ENCODE measurements at regions not wholly inside any gene's neighbourhood (a gene's known extent, or its start where the extent isn't known, plus 50 kb on each side); places are given as distances from the start of the nearest gene placed in this dataset.
A peak's percentile ranks its signal among the peaks of the same experiment; 100 is the strongest.

DNA sequence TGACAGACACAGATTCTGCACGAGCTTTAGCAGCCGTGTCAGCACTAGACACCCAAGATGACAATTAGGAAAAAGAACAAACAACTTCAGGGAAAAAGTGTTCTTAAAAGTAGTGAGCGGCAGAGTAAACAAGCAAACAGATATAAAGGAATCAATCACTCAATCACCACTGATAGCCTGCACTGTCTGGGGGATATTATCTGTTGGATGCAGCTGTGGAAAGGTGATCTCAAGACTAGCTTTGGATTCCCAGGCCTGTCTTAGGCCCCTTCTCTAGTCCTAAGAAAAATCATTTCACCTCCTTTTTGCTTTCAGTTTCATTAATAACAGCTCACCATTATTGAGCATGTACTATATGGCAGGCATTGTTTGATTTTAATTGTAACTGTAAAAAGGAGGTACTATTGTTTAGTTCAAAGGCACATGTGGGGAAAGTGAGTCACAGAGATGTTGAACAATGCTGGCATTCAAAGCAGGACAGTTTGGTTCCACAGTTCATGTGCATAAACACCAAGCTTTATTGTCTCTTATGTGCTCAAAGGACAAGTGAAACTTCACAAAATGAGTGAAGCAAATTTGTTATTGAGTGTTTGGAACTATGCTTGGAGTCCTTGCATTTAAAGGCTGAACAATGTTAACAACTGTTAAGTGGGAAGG lies 147.3 kb upstream of the TCF4 start (continued):
- TF ChIP-seq, protein P1, sequence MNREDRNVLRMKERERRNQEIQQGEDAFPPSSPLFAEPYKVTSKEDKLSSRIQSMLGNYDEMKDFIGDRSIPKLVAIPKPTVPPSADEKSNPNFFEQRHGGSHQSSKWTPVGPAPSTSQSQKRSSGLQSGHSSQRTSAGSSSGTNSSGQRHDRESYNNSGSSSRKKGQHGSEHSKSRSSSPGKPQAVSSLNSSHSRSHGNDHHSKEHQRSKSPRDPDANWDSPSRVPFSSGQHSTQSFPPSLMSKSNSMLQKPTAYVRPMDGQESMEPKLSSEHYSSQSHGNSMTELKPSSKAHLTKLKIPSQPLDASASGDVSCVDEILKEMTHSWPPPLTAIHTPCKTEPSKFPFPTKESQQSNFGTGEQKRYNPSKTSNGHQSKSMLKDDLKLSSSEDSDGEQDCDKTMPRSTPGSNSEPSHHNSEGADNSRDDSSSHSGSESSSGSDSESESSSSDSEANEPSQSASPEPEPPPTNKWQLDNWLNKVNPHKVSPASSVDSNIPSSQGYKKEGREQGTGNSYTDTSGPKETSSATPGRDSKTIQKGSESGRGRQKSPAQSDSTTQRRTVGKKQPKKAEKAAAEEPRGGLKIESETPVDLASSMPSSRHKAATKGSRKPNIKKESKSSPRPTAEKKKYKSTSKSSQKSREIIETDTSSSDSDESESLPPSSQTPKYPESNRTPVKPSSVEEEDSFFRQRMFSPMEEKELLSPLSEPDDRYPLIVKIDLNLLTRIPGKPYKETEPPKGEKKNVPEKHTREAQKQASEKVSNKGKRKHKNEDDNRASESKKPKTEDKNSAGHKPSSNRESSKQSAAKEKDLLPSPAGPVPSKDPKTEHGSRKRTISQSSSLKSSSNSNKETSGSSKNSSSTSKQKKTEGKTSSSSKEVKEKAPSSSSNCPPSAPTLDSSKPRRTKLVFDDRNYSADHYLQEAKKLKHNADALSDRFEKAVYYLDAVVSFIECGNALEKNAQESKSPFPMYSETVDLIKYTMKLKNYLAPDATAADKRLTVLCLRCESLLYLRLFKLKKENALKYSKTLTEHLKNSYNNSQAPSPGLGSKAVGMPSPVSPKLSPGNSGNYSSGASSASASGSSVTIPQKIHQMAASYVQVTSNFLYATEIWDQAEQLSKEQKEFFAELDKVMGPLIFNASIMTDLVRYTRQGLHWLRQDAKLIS (CRISPR knock-in tag; IDR thresholded peaks at IDR 0.05) = no peak

DNA sequence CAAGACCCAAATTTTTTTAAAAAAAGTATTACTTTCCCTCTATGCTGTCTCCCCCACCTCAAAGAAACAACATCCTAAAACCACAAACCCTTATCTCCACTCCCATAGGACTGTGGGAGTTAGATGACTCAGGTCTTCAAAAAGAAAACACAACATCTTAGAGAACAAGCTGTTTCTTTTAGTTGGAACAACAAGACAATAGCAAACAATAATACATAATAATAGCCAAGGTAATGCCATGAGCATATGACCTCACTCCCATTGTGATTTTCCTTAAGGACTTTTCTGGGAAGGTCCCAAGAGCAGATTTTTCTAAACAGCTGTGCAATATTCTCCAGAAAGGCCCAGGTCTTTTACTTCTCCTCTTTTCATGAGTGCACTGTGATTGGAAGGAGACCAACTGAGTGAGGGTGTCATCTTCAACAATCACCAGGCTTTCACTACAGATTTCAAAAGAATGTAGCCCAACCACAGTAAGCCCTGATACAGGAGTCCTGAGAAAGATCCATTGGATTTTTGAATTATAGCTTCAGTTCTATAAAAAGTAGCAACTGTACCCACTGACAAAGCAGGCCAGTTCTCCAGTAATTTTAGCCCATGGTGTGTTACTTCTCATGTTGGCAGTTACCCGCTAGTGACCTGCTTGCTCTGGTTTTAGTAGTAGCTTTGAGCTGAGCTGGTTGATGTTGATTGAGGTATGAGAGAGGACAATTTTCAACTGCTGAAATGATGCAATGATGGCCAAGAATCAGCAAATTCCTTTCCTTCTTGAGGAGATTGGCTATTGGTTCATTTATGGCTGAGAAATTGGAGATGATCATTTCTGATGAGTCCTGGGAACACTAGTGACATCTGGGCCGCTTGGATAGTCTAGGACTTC lies 144.5 kb upstream of the TCF4 start:
- H3K27ac ChIP-seq (ENCODE audit: extremely low read depth, low read depth, low read length) = peak overlapping the region; percentile 77
- ATAC-seq (peak; percentile 84), DNase-seq (ENCODE audit: extremely low read depth in 1 of 4, low spot score in 3 of 4) (peak; percentile 60 to 76 (median 68)), FAIRE-seq (peak; percentile 77)
- no peaks in the 10 kb centered on the region for H3K79me2 ChIP-seq (ENCODE audit: control insufficient read depth, insufficient read depth, low read length)
- no TSS peak for BruUV-seq (replicated peaks)
- peak overlapping the region; percentile 50 for H3K4me2 ChIP-seq (ENCODE audit: insufficient read depth, low read length)
- no peaks in the 10 kb centered on the region for H3K9me3 ChIP-seq (replicated peaks; ENCODE audit: control insufficient read depth, insufficient read depth, low read depth, low read length)
- 21% methylated on average over 2 of the region's 2 CpGs for WGBS (ENCODE audit: insufficient coverage, low coverage, missing lambda C conversion rate)
- no peaks in the 10 kb centered on the region for H3K27me3 ChIP-seq (ENCODE audit: control insufficient read depth in 2 of 2, insufficient read depth in 2 of 2, low read length in 2 of 2)
- H2AFZ ChIP-seq (ENCODE audit: low read depth, low read length) = peak overlapping the region; percentile 60; the same call in 1 of the 2 replicates
- no peaks in the 10 kb centered on the region for H3K36me3 ChIP-seq (ENCODE audit: control insufficient read depth, insufficient read depth, low read length)
- H4K20me1 ChIP-seq (replicated peaks; ENCODE audit: control insufficient read depth, insufficient read depth, low read length) = no peaks in the 10 kb centered on the region
- H3K9me1 ChIP-seq (ENCODE audit: control insufficient read depth, insufficient read depth, low read length) = no peaks in the 10 kb centered on the region
- H3K9ac ChIP-seq (ENCODE audit: insufficient read depth in 1 of 2, low read depth in 2 of 2, low read length in 2 of 2) = peak overlapping the region in 1 of 2 experiments; percentile 47; a peak in 2 of 4 replicates
- no peak overlapping the region for H3K4me3 ChIP-seq
- in situ Hi-C loops (cut with MboI) = no loop called here
- peaks cover 0 to 34% of the 10 kb centered on the region in 2 experiments; a peak in 2 of 5 replicates for H3K4me1 ChIP-seq (replicated peaks in 1 of 2; ENCODE audit: control insufficient read depth in 2 of 2, insufficient read depth in 2 of 2, low read length in 2 of 2)
- intact Hi-C loops (cut with micrococcal nuclease) = loop anchor here (1.0 to 5.0 kb wide), 2 partner anchors 16 to 140 kb away; no protein-coding TSS in a partner anchor
- ChIA-PET POLR2A (interaction anchor here (1.0 to 1.5 kb wide), 5 partner anchors 9 to 30 kb away, joined by 3 to 5 read pairs (median 4); no protein-coding TSS in a partner anchor), CTCF (ENCODE audit: low intra/inter-chr PET ratio) (no interaction called here)
- TF ChIP-seq, protein P2, sequence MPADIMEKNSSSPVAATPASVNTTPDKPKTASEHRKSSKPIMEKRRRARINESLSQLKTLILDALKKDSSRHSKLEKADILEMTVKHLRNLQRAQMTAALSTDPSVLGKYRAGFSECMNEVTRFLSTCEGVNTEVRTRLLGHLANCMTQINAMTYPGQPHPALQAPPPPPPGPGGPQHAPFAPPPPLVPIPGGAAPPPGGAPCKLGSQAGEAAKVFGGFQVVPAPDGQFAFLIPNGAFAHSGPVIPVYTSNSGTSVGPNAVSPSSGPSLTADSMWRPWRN (IDR thresholded peaks at IDR 0.05; ENCODE audit: low read depth) = peak; percentile 61; the same call in 1 of the 2 replicates
- no peak for TF ChIP-seq ZNF586 (CRISPR knock-in tag; conservative IDR thresholded peaks at IDR 0.05)
- no peak for TF ChIP-seq ZNF707 (CRISPR knock-in tag; conservative IDR thresholded peaks at IDR 0.05)
- peak; percentile 77 for TF ChIP-seq EGR1 (conservative IDR thresholded peaks at IDR 0.05)
- TF ChIP-seq TBL1XR1 (IDR thresholded peaks at IDR 0.05; ENCODE audit: low read length in 2 of 2) = peak in 1 of 2 experiments; percentile 87; a peak in 1 of 4 replicates
- TF ChIP-seq, protein P3, sequence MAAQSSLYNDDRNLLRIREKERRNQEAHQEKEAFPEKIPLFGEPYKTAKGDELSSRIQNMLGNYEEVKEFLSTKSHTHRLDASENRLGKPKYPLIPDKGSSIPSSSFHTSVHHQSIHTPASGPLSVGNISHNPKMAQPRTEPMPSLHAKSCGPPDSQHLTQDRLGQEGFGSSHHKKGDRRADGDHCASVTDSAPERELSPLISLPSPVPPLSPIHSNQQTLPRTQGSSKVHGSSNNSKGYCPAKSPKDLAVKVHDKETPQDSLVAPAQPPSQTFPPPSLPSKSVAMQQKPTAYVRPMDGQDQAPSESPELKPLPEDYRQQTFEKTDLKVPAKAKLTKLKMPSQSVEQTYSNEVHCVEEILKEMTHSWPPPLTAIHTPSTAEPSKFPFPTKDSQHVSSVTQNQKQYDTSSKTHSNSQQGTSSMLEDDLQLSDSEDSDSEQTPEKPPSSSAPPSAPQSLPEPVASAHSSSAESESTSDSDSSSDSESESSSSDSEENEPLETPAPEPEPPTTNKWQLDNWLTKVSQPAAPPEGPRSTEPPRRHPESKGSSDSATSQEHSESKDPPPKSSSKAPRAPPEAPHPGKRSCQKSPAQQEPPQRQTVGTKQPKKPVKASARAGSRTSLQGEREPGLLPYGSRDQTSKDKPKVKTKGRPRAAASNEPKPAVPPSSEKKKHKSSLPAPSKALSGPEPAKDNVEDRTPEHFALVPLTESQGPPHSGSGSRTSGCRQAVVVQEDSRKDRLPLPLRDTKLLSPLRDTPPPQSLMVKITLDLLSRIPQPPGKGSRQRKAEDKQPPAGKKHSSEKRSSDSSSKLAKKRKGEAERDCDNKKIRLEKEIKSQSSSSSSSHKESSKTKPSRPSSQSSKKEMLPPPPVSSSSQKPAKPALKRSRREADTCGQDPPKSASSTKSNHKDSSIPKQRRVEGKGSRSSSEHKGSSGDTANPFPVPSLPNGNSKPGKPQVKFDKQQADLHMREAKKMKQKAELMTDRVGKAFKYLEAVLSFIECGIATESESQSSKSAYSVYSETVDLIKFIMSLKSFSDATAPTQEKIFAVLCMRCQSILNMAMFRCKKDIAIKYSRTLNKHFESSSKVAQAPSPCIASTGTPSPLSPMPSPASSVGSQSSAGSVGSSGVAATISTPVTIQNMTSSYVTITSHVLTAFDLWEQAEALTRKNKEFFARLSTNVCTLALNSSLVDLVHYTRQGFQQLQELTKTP (IDR thresholded peaks at IDR 0.05; ENCODE audit: low read depth in 1 of 2, partially characterized antibody in 2 of 2) = peak in 1 of 2 experiments; percentile 72
- TF ChIP-seq SMARCA4 (IDR thresholded peaks at IDR 0.05) = peak; percentile 98
